GM18502 (cell line): ENCODE measurements at regions not wholly inside any gene's neighbourhood (a gene's known extent, or its start where the extent isn't known, plus 50 kb on each side); places are given as distances from the start of the nearest gene placed in this dataset.

Source experiments
- ATAC-seq: cut with Tn5 transposase; IDR thresholded peaks from one replicate; pipeline ENCODE4 v1.9.1; 2021; ENCODE audit warnings: mild to moderate bottlenecking; ENCODE audit not compliant: unreplicated experiment, poor library complexity

GRCh38 chr5:164600274-164600673 is 1094.9 kb downstream of the MAT2B start:
- no peak for ATAC-seq

DNA sequence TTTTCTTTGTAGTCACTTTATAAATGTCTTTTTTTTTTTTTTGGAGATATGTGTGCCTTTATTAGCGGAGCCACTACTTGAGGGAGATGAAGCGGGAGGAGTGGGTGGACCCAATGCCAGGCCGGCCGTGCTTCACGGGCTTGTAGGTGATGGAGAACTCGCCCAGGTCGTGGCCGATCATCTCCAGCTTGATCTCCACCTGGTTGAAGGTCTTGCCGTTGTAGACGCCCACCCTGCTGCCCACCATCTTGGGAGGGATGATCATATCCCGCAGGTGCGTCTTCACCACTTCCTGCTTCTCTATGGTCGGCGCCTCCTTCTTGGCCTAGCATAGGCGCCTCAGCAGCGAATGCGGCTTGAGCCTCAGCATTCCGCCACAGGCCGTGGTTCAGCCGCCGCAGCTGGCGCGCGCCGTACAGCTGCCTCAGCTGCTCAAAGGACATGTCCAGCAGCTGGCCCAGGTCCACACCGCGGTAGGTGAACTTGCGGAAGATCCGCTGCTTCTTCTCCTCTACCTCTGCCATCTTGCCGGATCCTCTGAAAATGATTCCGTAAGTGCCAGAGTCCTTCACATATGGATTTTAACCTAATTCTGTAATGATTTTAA is 1095.6 kb downstream of the MAT2B start:
- no peak for ATAC-seq

DNA sequence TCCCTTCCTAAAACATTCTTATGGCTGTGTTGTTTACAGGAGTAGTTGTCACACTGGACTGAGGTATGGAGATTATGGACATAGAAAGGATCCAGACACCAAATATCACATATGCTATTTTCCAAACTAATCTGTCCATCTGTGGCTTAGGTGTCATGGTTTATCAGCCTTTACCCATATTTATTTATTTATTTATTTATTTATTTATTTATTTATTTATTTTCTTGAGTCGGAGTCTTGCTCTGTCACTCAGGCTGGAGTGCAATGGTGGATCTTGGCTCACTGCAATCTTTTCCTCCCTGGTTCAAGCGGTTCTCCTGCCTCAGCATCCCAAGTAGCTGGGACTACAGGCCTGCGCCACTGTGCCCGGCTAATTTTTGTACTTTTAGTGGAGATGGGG is 1103.1 kb downstream of the MAT2B start:
- ATAC-seq: no peak

DNA sequence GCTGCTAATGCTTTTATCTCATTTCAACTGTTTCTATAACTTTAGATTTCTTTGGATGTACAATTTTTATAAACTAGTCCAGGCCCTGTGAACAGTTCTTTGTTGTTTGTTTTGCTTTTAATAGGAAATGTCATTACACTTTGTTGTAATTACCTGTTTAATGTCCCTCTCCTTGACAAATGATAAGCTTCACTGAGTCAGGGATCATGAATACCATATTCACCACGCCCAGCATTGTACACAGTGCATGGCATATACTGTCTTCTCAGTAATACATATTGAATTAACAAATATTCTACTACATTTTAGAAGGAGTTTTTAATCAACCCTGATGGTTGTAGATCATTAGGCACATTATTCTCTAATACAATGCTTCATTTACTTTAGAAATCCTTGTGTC is 1105.0 kb downstream of the MAT2B start:
- no peak for ATAC-seq

- no peak for ATAC-seq
These were observed 1109.3 kb downstream of the MAT2B start for GRCh38 chr5:164614707-164615106.

DNA sequence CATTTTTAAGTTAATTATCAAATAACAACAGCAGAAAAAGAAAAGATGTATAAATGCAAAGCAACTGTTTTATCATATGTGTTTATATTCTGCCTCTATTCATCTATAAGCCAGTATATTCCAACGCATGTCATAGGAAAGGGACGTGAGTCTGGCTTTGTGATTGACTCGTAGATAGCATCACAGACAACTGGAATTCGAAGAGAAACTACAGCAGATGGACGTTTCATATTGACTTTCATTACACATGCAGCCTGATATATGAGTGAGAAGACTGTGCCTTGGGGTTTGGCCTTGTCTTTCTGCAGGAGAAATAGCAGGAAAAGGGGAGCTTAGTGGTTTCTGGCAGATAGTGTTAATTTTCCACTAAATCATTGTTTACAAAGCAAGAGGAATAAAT is 1111.9 kb downstream of the MAT2B start:
- ATAC-seq: no peak

- no peak for ATAC-seq
These were observed 1121.6 kb downstream of the MAT2B start for GRCh38 chr5:164627021-164627420.

- no peak for ATAC-seq
These were observed 1131.0 kb downstream of the MAT2B start for GRCh38 chr5:164636456-164636855.

- ATAC-seq: no peak
These were observed 1132.6 kb downstream of the MAT2B start for GRCh38 chr5:164637931-164638521.

- ATAC-seq: no peak
These were observed 1143.8 kb downstream of the MAT2B start for GRCh38 chr5:164649266-164649665.

DNA sequence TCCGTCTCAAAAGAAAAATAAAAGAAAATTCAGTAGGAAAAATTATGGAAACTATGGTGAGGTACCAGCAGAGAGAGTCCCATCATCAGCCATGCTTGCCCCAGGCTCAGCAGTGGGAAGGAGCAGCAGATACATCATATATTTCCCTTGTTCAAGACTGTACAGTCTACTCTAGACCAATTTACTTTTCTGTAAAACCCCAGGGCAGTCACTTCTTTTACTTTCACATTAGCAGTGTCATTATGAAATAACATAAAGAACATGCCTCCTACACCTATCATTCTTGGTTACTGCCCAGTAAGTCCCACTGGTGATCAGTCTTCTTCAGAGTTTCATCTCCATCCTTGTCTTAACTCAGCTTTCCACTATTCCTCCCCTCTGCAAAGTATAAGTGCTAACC is 1145.0 kb downstream of the MAT2B start:
- no peak for ATAC-seq

DNA sequence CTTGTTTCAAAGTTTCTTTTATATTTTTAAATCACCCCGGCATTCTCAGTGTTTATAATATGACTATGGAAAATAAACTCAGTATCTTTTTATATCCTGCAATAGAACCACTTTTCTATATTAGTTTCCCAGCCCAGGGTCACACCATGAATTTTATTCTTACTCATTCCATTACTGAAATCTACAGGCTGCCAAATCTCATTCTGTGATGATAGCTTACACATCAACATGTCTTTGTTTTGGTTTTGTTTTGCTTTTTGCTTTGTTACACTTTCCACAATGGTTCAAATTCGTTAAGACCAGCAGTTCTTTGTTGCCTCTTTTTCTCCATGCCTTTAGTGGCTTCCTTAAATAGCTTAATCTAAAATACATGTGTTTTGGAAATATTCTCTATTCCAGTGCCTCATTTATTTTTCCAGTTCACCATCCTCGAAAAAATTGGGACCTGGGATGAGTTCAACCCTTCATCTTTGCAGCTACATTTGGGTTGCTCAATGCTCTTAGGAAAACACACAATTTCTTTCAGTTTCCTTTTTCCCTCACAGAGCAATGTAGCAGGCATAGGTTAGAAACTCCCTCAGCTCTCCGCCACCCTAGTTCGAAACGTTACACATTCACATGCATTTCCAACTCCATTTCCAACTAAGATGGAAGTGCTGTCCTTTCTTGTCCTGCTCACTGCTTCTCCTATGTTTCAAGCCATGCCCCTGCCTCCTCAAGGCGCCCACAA is 1146.3 kb downstream of the MAT2B start:
- no peak for ATAC-seq

DNA sequence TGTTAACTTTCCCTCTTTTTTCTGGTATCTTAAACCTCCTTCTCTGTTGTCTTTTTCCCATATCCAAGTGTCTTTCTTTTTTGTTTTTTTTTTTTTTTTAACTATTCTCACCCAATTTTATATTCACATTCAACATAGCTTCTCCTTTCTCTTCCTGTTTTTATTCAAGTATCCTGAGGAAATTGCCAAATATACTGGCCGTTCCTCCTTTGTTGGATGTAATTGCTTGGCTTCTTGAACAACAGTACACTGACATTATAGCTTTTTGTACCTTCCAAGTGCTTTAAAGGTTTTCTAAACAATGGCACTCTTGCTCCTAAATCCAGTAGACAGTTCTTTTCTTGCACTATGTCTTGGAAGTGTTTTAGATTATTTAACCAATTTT is 1146.8 kb downstream of the MAT2B start:
- no peak for ATAC-seq

DNA sequence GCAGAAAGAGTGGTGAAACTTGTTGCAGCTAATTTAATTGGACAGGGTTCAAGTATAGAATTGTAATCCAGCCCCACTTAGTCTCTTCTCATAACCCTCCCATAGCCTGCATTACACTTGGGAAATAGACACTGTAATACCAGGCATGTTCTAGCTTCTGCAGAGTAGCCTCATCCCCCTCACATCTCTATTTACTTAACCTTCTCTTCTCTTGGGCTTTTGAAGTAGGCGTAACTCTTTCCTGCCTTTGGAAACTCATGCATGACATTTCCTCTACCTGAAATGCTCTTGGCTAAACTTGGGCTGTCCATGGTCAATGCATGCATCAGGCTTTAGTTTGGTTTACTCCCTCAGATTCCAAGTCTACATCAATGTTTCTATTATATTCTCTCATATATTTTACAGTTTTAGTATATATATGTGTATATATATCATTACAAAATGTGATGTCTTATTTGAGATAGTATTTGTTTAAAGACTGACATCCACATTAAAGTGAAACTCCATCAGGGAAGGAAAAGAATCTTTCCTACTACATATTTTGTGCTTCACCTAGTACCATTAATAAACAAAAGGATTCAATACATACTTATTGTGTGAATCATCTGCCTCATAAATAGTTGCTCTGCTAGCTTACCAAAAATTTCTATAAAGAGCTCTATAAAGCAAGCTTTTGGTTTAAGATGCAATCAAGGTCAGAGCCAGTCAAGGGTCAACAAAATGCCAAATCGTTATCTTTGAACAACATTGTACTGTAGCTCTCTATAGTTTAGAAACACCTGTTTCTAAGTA is 1158.0 kb downstream of the MAT2B start:
- no peak for ATAC-seq

DNA sequence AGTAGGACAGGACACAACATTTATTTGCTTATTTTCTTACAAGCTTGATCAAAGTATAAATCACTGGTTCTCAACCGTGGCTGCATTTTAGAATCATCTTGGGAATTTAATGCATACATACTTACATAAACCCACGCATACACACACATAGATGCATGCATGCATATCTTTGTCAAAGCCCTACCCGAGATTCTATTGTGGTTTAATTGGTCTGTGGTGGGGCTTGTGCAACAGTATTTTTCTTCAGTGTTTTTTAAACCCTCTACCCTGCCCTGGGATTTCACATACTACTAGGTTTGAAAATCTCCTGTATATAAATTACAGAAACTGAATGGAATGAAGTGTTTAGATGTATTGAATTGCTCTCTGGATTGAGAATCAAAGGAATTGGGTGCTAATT is 1166.2 kb downstream of the MAT2B start:
- ATAC-seq: no peak

DNA sequence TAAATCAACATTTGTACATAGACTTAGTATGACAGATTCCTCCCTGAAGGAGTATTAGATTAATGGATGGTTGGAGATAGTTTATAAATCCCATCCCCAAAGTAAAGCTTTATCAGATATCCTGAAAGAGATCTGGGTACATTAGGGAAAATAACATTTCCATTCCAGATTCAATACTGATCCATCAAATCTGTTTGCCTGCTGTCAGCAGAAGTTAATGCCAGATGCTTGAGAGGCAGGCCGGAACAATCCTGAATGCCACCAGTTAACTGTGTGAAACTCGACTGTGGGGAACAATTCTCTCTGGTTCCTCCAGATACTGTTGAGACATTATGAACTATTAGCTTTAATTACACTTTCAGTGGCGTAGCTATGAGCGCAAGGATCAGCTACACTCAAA is 1166.8 kb downstream of the MAT2B start:
- no peak for ATAC-seq

- peak; percentile 60 for ATAC-seq
These were observed 1167.7 kb downstream of the MAT2B start for GRCh38 chr5:164672931-164673694.

DNA sequence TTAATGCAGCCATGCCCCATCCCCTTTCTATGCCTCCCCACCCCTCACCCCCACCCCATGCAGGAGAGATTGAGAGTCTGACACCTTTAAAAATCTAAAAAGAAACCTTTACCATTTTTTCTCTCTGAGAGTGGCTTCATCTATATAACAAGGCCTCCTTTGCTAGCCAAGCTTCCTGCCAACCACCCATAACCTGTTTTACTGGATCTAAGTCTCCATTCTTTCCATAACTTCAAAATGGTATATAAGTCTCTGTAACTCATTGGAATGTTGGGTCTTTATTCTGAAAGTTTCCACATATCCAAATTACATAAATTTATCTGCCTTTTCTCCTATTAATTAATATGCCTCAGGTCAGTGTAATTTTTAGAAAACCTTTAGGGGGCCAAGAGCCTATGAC is 1174.0 kb downstream of the MAT2B start:
- ATAC-seq: no peak

DNA sequence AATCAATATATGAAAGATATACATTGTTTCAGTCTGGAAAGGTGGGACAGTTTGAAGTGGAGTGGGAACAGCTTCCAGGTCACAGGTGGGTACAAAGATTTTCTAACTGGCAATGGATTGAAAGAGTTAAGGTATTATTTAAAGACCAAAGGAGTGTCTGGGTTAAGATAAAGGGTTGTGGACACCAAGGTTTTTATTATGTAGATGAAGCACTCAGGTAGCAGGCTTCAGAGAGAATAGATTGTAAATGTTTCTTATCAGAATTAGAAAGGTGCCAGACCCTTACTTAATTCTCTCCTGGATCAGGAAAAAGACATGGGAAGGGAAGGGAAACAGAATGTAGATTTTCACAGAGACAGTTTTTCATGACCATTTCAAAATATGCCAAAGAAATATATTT is 1174.8 kb downstream of the MAT2B start:
- no peak for ATAC-seq

GRCh38 chr5:164680812-164681520 is 1175.5 kb downstream of the MAT2B start:
- no peak for ATAC-seq
